Fibroblast of the aortic adventitia (primary cell): ENCODE measurements at regions not wholly inside any gene's neighbourhood (a gene's known extent, or its start where the extent isn't known, plus 50 kb on each side); places are given as distances from the start of the nearest gene placed in this dataset.

ENCODE experiments used
- DNase-seq: peaks from one replicate; pipeline ENCODE4 v3.0.0-alpha.2; 2010; ENCODE audit warnings: low read depth
- H3K4me3 ChIP-seq: 2 replicates; pipeline ENCODE4 v1.5.1; 2011; ENCODE audit warnings: low read depth, mild to moderate bottlenecking, control low read depth, low read length, moderate library complexity
- TF ChIP-seq, protein P1 (sequence below): IDR thresholded peaks from 2 replicates; pipeline ENCODE4 v1.5.1; 2011; ENCODE audit warnings: mild to moderate bottlenecking, low read length, control low read depth, inconsistent platforms; ENCODE audit not compliant: insufficient read depth

DNA sequence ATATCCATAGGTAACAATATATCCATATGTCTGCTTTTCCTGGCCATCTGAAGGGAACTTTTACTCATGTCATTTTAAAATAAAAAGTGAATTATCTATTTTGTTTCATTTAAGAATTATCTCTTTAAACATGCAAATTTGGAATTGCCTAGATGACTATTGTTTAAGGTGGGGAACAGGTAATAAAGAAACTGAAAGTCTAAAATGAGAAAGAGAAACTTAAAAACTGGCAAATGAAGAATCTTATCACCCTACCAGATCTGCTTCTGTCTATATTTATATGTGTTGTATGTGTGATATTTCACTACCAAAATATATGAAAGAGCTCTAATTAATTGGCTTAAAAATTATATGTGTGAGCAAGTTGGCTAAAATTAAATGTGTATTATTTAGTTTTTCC lies 243.2 kb upstream of the KCNH7 start:
- TF ChIP-seq, protein P1, sequence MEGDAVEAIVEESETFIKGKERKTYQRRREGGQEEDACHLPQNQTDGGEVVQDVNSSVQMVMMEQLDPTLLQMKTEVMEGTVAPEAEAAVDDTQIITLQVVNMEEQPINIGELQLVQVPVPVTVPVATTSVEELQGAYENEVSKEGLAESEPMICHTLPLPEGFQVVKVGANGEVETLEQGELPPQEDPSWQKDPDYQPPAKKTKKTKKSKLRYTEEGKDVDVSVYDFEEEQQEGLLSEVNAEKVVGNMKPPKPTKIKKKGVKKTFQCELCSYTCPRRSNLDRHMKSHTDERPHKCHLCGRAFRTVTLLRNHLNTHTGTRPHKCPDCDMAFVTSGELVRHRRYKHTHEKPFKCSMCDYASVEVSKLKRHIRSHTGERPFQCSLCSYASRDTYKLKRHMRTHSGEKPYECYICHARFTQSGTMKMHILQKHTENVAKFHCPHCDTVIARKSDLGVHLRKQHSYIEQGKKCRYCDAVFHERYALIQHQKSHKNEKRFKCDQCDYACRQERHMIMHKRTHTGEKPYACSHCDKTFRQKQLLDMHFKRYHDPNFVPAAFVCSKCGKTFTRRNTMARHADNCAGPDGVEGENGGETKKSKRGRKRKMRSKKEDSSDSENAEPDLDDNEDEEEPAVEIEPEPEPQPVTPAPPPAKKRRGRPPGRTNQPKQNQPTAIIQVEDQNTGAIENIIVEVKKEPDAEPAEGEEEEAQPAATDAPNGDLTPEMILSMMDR, result no peak
- H3K4me3 ChIP-seq, result no peak overlapping the region
- DNase-seq, result no peak

DNA sequence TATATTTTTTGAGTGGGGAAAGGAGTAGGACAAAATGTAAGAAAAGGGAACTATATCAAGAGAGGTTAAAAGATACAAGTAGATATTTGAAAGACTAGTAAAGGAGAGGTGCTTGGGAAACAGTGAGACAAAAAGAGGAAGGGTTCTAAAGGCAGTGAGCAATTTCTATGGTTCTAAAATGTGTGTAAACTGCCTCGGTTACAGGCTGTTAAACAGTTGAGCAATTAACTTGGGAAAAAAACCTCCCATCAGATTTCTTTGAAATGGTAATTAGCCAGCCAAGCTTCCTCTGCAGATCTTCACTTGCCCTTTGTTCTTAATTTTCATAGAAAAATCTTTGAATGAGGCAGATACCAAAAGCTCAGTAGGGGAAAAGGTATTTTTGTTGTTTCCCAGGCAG lies 238.7 kb upstream of the KCNH7 start:
- no peak for DNase-seq
- no peak overlapping the region for H3K4me3 ChIP-seq
- TF ChIP-seq, protein P1, result no peak

DNA sequence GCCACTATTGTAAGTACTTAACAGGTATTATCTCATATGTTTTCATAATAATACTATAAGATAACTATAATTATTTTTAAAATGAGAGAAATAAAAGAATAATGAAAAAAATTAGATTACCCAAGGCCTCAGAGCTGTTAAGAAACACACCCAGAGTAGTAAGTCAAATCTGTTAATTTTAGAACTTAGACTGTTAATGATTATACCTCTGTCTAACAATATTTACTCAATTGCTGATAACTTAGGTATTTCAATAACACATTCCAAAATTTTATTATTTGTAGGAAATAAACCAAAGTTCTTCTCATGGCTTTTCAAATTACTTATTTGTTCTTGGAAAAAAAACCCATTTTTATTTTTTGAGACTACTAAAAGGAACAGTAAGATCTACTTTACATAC lies 227.5 kb upstream of the KCNH7 start:
- H3K4me3 ChIP-seq, result no peak overlapping the region
- TF ChIP-seq, protein P1, result no peak
- DNase-seq, result no peak

DNA sequence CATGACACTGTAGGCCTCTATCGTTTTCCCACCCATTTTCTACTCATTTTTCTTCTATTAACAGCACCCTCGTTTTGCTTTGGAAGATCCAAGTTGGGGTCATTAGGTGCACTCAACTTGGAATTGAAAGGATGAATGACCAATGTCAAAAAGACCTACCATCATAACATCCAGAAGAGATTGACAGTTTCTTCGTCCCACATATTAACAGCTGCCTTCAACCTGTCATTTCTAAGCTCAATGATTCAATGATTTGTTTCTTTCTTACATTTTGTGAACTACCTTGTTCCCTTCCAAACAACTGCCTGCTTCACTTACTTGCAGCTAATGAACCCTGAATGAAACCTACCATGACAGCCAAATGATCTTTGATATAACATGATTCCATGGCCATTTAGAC lies 224.0 kb upstream of the KCNH7 start:
- DNase-seq, result no peak
- no peak overlapping the region for H3K4me3 ChIP-seq
- TF ChIP-seq, protein P1, result no peak

DNA sequence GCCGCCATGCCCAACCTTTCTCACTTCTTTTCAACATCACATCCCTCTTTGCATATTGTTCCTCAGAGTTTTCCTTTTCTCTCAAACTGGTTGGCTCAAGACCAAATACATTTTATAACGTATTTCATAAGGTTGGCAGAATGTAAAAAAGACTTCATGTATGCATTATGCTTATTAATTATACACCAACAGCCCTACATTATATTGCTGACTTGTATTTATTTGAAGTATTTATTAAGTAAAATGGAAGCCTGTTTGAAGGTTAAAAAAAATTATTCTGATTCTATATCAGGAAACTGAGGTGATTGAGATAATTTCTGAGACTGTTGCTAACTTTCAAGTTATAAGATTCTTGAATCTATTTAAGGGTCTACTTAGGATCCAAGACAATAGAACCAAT lies 208.0 kb upstream of the KCNH7 start:
- TF ChIP-seq, protein P1, result no peak
- H3K4me3 ChIP-seq, result no peak overlapping the region
- DNase-seq, result no peak

DNA sequence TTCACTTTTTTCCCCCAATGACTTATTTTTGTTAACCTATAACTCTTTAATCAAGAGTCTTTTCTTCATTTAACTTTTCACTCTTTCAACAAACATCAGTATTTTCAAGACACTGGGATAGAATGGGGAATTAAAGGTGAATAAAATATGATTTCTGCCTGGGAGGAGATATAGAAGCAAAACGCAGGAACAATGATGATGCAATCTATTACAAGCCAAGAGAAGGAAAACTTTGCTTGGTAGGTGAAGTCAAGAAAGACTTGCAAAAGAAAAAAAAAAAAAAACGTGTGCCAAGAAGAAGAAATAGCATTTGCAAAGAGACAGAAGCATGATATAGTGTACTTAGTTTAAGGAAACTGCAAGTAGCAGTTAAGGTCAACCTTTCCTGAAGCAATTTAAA lies 207.3 kb upstream of the KCNH7 start:
- H3K4me3 ChIP-seq, result no peak overlapping the region
- TF ChIP-seq, protein P1, result no peak
- DNase-seq, result no peak

DNA sequence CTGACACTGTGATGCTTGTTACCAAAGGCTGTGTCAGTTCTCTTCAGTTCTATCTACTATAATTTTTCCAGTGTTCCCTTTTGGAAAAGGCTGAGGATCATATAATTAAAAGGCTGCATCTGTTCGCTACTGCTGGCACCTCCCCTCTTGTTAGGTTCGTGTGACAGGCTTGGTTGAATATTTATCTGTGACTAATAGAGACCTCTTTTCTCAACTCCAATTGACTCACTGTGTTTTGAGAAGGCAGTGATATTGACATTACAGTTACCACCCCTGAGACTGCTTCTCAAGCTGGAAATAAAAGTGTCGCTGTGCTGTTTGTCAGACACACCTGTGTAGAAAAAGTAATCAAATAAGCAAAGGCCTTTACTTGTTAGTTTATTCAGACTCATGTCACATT lies 205.5 kb upstream of the KCNH7 start:
- no peak for DNase-seq
- TF ChIP-seq, protein P1, result no peak
- no peak overlapping the region for H3K4me3 ChIP-seq
